Astrocyte (in vitro differentiated cells and primary cell): ENCODE measurements at regions not wholly inside any gene's neighbourhood (a gene's known extent, or its start where the extent isn't known, plus 50 kb on each side); places are given as distances from the start of the nearest gene placed in this dataset.

Source experiments
- DNase-seq: peaks from one replicate; pipeline ENCODE4 v3.0.0-alpha.2; 2010; ENCODE audit warnings: low read depth
- FAIRE-seq: peaks from 2 replicates; lab custom pipeline; 2011; peaks lifted over from hg19 to GRCh38; lab: Jason Lieb, UNC
- H2AFZ ChIP-seq: 2 replicates; pipeline ENCODE4 v1.6.0; 2012; ENCODE audit warnings: low read depth, low read length, inconsistent platforms
- H3K27ac ChIP-seq: 2 replicates; pipeline ENCODE4 v1.5.1; 2011; ENCODE audit warnings: low read depth, low read length, inconsistent platforms
- H3K27me3 ChIP-seq: 2 replicates; pipeline ENCODE4 v1.6.0; 2011; ENCODE audit warnings: low read length, inconsistent platforms; ENCODE audit not compliant: insufficient read depth
- H3K36me3 ChIP-seq: 2 replicates; pipeline ENCODE4 v1.5.1; 2011; ENCODE audit warnings: low read length, inconsistent platforms; ENCODE audit not compliant: insufficient read depth
- H3K4me1 ChIP-seq: 2 replicates; pipeline ENCODE4 v1.5.1; 2011; ENCODE audit warnings: low read length, inconsistent platforms; ENCODE audit not compliant: insufficient read depth
- H3K4me2 ChIP-seq: 2 replicates; pipeline ENCODE4 v1.6.0; 2012; ENCODE audit warnings: low read length, inconsistent platforms
- H3K4me3 ChIP-seq: 2 replicates; pipeline ENCODE4 v1.5.1; 2011; ENCODE audit warnings: low read depth, mild to moderate bottlenecking, low read length, inconsistent platforms; ENCODE audit not compliant: insufficient read depth
- H3K79me2 ChIP-seq: 2 replicates; pipeline ENCODE4 v1.6.0; 2012; ENCODE audit warnings: mild to moderate bottlenecking, low read length, inconsistent platforms; ENCODE audit not compliant: insufficient read depth
- H3K9ac ChIP-seq: 2 replicates; pipeline ENCODE4 v1.6.0; 2012; ENCODE audit warnings: mild to moderate bottlenecking, low read length, inconsistent platforms
- H3K9me3 ChIP-seq: 2 replicates; pipeline ENCODE4 v1.5.1; 2012; ENCODE audit warnings: low read depth, mild to moderate bottlenecking, low read length, inconsistent platforms; ENCODE audit not compliant: insufficient read depth
- H4K20me1 ChIP-seq: 2 replicates; pipeline ENCODE4 v1.6.0; 2012; ENCODE audit warnings: low read length, inconsistent platforms; ENCODE audit not compliant: insufficient read depth
- H3K27ac Mint-ChIP-seq: one replicate; pipeline ENCODE4 v1.8.0; 2021; ENCODE audit warnings: mild to moderate bottlenecking, mixed read lengths; ENCODE audit not compliant: unreplicated experiment
- H3K27me3 Mint-ChIP-seq: one replicate; pipeline ENCODE4 v1.8.0; 2021; ENCODE audit warnings: low read depth, mixed read lengths; ENCODE audit not compliant: unreplicated experiment
- H3K36me3 Mint-ChIP-seq: one replicate; pipeline ENCODE4 v1.8.0; 2021; ENCODE audit warnings: low read depth, mixed read lengths; ENCODE audit not compliant: unreplicated experiment
- H3K4me1 Mint-ChIP-seq: one replicate; pipeline ENCODE4 v1.8.0; 2021; ENCODE audit warnings: low read depth, mixed read lengths; ENCODE audit not compliant: unreplicated experiment
- H3K4me3 Mint-ChIP-seq: one replicate; pipeline ENCODE4 v1.8.0; 2021; ENCODE audit warnings: mild to moderate bottlenecking, moderate library complexity, mixed read lengths; ENCODE audit not compliant: unreplicated experiment
- H3K9me3 Mint-ChIP-seq: one replicate; pipeline ENCODE4 v1.8.0; 2021; ENCODE audit warnings: mild to moderate bottlenecking, mixed read lengths; ENCODE audit not compliant: unreplicated experiment
- EZH2 ChIP-seq: IDR thresholded peaks from 2 replicates; pipeline ENCODE4 v1.6.1; 2012; ENCODE audit warnings: mild to moderate bottlenecking, low read length, inconsistent platforms; ENCODE audit not compliant: insufficient read depth
- TF ChIP-seq, protein P1 (sequence below): IDR thresholded peaks from 2 replicates; pipeline ENCODE4 v1.5.1; 2011; ENCODE audit warnings: low read depth, mild to moderate bottlenecking, inconsistent platforms, low read length, moderate library complexity; ENCODE audit not compliant: insufficient read depth

DNA sequence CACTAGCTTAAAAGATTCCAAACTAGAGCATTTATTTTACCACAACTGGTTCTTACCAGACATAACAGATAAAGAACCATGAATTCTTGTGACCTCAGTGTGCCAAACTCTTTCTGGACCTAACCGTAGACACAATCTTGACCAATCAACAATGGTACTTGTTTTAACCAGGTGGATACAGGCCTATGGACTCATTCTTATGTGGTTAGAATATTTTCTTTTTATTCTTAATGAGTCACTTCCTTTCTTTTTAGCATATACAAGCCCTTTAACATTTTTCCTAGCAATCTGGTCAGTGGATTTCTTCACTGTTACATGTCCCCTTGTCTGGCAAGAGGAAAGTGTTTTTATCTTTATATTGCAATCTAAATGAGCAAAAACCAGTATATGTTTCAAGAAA is 792.1 kb upstream of the SPRY2 start:
- Mint-ChIP-seq H3K36me3 (no peaks in the 10 kb centered on the region), H3K9me3 (peaks cover 12% of the 10 kb centered on the region), H3K27ac (no peak overlapping the region), H3K4me3 (no peak overlapping the region), H3K27me3 (no peaks in the 10 kb centered on the region), H3K4me1 (peaks cover 14% of the 10 kb centered on the region)
- DNase-seq (peak; percentile 79), FAIRE-seq (no peak)
- H3K36me3 ChIP-seq = no peaks in the 10 kb centered on the region
- H3K4me2 ChIP-seq = no peak overlapping the region
- peak overlapping the region; percentile 12 for H3K27ac ChIP-seq
- H4K20me1 ChIP-seq = no peaks in the 10 kb centered on the region
- H3K9me3 ChIP-seq = no peaks in the 10 kb centered on the region
- no peaks in the 10 kb centered on the region for H3K79me2 ChIP-seq
- TF ChIP-seq EZH2 = no peak
- TF ChIP-seq, protein P1, sequence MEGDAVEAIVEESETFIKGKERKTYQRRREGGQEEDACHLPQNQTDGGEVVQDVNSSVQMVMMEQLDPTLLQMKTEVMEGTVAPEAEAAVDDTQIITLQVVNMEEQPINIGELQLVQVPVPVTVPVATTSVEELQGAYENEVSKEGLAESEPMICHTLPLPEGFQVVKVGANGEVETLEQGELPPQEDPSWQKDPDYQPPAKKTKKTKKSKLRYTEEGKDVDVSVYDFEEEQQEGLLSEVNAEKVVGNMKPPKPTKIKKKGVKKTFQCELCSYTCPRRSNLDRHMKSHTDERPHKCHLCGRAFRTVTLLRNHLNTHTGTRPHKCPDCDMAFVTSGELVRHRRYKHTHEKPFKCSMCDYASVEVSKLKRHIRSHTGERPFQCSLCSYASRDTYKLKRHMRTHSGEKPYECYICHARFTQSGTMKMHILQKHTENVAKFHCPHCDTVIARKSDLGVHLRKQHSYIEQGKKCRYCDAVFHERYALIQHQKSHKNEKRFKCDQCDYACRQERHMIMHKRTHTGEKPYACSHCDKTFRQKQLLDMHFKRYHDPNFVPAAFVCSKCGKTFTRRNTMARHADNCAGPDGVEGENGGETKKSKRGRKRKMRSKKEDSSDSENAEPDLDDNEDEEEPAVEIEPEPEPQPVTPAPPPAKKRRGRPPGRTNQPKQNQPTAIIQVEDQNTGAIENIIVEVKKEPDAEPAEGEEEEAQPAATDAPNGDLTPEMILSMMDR = no peak
- H3K4me3 ChIP-seq = no peak overlapping the region
- peaks cover 4% of the 10 kb centered on the region for H3K4me1 ChIP-seq
- no peak overlapping the region for H2AFZ ChIP-seq
- no peaks in the 10 kb centered on the region for H3K27me3 ChIP-seq
- no peak overlapping the region for H3K9ac ChIP-seq

DNA sequence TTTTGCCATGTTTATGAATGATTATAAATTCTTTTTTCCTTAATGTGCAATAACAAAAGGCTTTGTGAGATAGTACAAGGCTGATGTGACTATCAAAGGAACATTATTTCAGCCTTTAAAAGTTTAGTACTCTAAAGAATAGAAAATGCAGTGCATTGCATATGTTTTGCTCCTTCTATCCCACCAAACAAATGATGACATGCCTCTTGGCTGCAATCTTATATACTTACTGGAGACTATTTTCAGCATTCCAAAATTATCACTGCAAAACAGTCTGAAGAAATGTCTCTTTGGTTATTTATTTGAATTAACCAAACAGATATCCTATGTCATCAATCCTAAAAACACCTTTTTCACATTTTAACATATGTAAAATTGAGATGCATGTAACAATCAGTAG is 776.5 kb upstream of the SPRY2 start:
- Mint-ChIP-seq H3K9me3 (no peaks in the 10 kb centered on the region), H3K27me3 (no peaks in the 10 kb centered on the region), H3K4me3 (no peak overlapping the region), H3K4me1 (no peaks in the 10 kb centered on the region), H3K27ac (no peak overlapping the region), H3K36me3 (no peaks in the 10 kb centered on the region)
- no peak for DNase-seq
- Histone ChIP-seq H3K9me3 (no peaks in the 10 kb centered on the region), H4K20me1 (no peaks in the 10 kb centered on the region), H3K79me2 (no peaks in the 10 kb centered on the region), H2AFZ (no peak overlapping the region), H3K4me1 (no peaks in the 10 kb centered on the region), H3K27me3 (no peaks in the 10 kb centered on the region), H3K4me2 (no peak overlapping the region), H3K4me3 (no peak overlapping the region), H3K36me3 (no peaks in the 10 kb centered on the region), H3K9ac (no peak overlapping the region), H3K27ac (no peak overlapping the region)
- no peak for TF ChIP-seq EZH2
- TF ChIP-seq, protein P1 = no peak
- FAIRE-seq = no peak

DNA sequence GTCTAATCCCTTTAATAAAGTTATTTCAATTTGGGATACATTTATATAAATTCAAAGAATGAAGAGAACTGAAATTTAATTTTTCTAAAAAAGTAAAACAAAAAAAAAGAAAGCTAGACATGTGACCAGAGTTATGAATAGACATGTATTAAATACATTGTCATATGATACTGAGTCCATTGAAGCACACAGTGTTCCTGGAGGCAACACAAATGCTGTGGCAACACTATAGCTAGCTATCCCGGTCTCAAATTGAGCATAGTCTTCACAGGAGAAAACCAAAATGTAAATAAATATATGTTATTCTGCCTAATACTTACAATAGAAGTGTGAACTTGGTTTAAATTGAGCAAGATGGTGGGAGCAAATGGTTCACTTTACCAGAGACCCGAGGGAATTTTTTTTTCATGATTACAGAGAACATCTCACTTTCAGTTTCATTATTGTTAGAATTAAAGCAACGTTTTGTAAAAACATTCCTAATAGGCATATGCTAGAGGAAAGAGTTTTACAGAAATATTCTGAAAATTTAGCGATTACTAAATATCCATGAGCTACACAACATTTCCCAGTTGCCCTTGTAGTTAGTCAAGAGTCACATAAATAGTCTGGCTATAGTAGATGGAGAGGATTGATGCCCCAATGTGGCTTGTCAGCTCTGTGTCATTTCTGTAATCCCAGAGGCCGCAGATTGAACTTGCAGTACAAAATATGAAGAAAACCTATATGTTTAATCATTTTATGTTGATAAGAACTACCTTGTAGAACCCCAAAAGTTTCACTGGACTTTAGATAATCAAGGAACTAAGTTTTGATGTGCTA is 775.7 kb upstream of the SPRY2 start:
- FAIRE-seq = no peak
- Histone ChIP-seq H3K79me2 (no peaks in the 10 kb centered on the region), H3K9ac (no peak overlapping the region), H4K20me1 (no peaks in the 10 kb centered on the region), H3K4me1 (no peaks in the 10 kb centered on the region), H3K9me3 (no peaks in the 10 kb centered on the region), H2AFZ (no peak overlapping the region), H3K27ac (no peak overlapping the region), H3K4me2 (no peak overlapping the region), H3K27me3 (no peaks in the 10 kb centered on the region), H3K36me3 (no peaks in the 10 kb centered on the region), H3K4me3 (no peak overlapping the region)
- H3K4me1 Mint-ChIP-seq = no peaks in the 10 kb centered on the region
- no peak for TF ChIP-seq EZH2
- TF ChIP-seq, protein P1 = no peak
- no peaks in the 10 kb centered on the region for H3K27me3 Mint-ChIP-seq
- H3K4me3 Mint-ChIP-seq = no peak overlapping the region
- no peak overlapping the region for H3K27ac Mint-ChIP-seq
- H3K9me3 Mint-ChIP-seq = no peaks in the 10 kb centered on the region
- no peaks in the 10 kb centered on the region for H3K36me3 Mint-ChIP-seq
- no peak for DNase-seq
